Mesodermal cell (in vitro differentiated cells): ENCODE measurements at regions not wholly inside any gene's neighbourhood (a gene's known extent, or its start where the extent isn't known, plus 50 kb on each side); places are given as distances from the start of the nearest gene placed in this dataset.

Experiments
- H3K27ac ChIP-seq: 2 replicates; pipeline ENCODE4 v1.7.0; 2013; ENCODE audit warnings: mild to moderate bottlenecking, low read depth, low read length, moderate library complexity; ENCODE audit not compliant: severe bottlenecking
- H3K36me3 ChIP-seq: 2 replicates; pipeline ENCODE4 v1.7.1; 2013; ENCODE audit warnings: mild to moderate bottlenecking, low read length, moderate library complexity; ENCODE audit not compliant: control insufficient read depth, insufficient read depth
- H3K4me1 ChIP-seq: one replicate; pipeline ENCODE4 v1.7.1; 2013; ENCODE audit warnings: mild to moderate bottlenecking, low read length; ENCODE audit not compliant: insufficient read depth, control insufficient read depth, poor library complexity, severe bottlenecking
- H3K4me3 ChIP-seq: 2 replicates; pipeline ENCODE4 v1.7.0; 2013; ENCODE audit warnings: low read length, control low read depth, mild to moderate bottlenecking; ENCODE audit not compliant: insufficient read depth, poor library complexity, severe bottlenecking; ENCODE audit errors: extremely low read depth
- H3K9me3 ChIP-seq: 2 replicates; pipeline ENCODE4 v1.7.1; 2013; ENCODE audit warnings: mild to moderate bottlenecking, low read length, moderate library complexity; ENCODE audit not compliant: control insufficient read depth
- WGBS, 2 experiments: methylation state at CpG; one replicate each; pipeline ENCODE4 v1.1.5; 2013; ENCODE audit warnings: missing lambda C conversion rate in 2 of 2; ENCODE audit not compliant: insufficient coverage in 2 of 2; 5-methylcytosine and 5-hydroxymethylcytosine counted together

DNA sequence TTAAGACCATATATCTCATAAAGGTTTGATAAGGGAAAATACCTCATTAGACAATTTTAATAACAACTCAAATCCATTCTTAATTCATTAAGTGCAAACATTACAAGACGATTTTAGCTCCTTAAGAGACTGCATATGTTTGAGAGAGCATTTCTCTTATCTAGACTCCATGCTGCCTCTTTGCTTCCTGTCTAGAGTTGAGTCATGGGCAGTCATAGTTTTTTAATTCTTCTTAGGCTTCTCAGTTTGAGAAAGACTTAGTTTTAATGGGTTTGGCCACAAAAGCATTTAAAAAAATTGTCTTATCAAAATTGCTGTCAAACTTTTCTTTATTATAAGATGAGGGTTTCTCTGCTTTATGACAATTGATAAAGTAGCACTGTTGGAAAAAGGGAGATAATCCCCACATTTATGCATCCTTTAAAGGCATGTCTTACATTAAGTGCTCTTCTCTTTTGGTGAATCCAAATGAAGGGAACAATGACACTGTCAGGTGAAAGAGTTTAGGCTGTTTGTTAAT is 713.4 kb downstream of the PCDH18 start:
- no CpG with 5 or more reads among the region's 1 CpG for WGBS, 2 experiments
- Histone ChIP-seq H3K36me3 (no peaks in the 10 kb centered on the region), H3K9me3 (no peaks in the 10 kb centered on the region), H3K4me3 (no peak overlapping the region), H3K4me1 (peaks cover 6% of the 10 kb centered on the region), H3K27ac (peak overlapping the region; percentile 13)

DNA sequence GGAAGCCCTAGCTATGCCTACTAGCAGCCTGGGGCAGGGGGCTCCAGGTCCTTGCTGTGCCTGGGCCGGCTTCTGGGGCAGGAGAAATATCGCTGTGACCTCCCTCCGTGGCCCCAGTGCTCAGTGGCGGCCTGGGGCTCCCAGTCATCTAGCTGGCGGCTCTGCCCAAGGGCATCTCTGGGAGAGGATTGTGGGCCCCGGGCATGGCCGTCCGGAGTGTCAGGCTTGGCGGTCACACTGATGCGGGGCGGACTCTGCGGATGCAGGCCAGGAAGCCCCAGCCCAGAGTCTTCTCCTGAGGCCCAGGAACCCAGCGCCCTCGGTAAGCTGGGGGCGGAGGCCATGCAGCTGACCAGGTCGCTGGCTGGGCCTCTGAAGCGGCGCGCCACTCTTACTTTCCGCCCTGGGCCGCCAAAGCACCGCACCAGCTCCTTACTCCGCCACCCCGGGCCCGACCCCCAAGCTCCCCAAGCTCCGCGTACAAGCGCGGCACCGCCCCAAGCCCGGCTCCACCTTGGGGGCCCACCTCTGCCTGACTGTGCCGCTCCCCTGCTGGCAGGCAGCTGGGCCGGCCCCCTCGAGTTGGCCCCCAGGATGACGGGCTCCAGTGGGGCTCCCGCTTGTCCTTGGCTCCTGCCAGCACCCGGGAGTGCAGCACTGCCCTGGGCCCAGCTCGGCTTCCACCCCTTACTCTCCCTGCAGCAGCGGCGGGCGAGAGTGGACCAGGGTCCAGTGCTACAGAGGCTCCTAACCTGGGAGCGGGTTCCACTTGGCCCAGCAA is 720.0 kb downstream of the PCDH18 start:
- H3K27ac ChIP-seq = no peak overlapping the region
- no peaks in the 10 kb centered on the region for H3K4me1 ChIP-seq
- H3K36me3 ChIP-seq = no peaks in the 10 kb centered on the region
- WGBS, 2 experiments = 97% methylated on average over 37 to 39 of the region's 42 CpGs
- H3K9me3 ChIP-seq = no peaks in the 10 kb centered on the region
- H3K4me3 ChIP-seq = no peak overlapping the region

DNA sequence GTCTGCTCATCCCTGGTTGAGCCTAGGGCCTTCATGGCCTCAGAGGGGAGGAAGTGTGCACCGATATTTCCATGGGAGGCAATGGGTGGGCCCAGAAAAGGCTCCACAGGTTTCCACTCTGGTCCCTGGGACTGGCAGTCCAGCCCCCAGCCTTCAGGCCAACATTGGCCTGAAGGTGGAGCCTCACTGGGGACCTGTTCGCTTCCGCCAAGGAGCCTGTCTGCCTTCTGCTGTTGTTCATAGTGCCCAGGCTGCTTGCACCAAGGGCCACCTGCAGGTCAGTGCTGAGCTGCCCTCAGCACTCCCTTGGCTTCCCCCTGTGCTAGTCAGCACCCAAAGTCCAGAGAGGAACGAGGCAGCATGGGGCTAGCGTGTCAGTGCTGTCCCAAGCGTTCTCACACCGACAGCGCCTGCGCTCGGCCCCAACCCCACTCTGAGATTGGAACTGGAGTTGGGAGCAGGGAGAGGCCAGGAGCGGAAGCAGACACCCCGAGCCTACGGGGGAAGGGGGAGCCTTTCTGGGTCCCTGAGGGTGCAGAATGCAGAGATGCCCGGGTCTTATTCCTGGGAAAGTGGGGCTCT is 720.7 kb downstream of the PCDH18 start:
- Histone ChIP-seq H3K9me3 (no peaks in the 10 kb centered on the region), H3K36me3 (no peaks in the 10 kb centered on the region), H3K4me1 (no peaks in the 10 kb centered on the region), H3K27ac (no peak overlapping the region), H3K4me3 (no peak overlapping the region)
- 88 to 94% methylated on average over 12 to 14 of the region's 14 CpGs for WGBS, 2 experiments

DNA sequence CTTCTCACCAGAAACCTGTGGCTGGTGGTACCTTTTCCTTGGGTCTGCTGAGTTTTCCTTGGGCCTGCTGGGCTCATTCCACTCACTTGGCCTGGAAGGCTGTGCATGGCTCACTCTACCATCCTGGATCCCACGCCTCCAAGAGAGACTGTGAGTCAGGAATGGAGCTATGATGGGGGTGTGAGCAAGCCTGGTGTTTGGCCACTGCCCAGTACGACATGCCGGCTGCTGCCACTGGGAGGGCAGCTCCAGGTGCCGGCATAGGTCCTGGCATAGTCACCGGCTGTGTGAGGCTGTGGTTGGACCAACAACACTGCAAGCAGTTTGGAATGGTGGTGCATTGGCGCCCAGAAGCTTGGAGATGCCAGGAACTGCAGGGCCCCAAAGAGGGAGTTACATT is 721.7 kb downstream of the PCDH18 start:
- no peak overlapping the region for H3K27ac ChIP-seq
- H3K4me3 ChIP-seq = no peak overlapping the region
- H3K4me1 ChIP-seq = no peaks in the 10 kb centered on the region
- peaks cover 6% of the 10 kb centered on the region for H3K9me3 ChIP-seq
- H3K36me3 ChIP-seq = no peaks in the 10 kb centered on the region
- WGBS, 2 experiments = 89 to 98% methylated on average over 5 to 6 of the region's 6 CpGs

DNA sequence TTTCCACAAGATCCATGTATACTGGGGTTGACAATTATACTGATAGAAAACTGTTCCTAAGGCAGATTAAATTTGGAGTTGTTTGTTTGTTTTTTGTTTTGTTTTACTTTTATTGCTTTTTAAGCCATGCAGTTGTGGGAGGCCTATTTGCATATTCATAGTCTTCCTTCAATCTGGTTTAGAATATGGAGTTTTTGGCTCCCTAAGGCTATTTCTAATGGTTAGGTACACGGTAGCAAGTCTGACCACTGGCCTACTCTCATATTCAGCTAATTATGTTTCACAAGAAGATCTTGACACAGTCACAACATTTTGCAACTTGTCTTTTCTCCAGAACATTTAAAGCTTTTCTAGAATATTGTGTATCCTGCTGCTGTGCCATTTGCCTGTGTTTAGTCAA is 725.5 kb downstream of the PCDH18 start:
- H3K9me3 ChIP-seq = peaks cover 8% of the 10 kb centered on the region
- no peak overlapping the region for H3K27ac ChIP-seq
- 100% methylated on average over 1 of the region's 1 CpG; no CpG with 5 or more reads in 1 of the 2 experiments for WGBS, 2 experiments
- no peaks in the 10 kb centered on the region for H3K4me1 ChIP-seq
- no peaks in the 10 kb centered on the region for H3K36me3 ChIP-seq
- H3K4me3 ChIP-seq = no peak overlapping the region

DNA sequence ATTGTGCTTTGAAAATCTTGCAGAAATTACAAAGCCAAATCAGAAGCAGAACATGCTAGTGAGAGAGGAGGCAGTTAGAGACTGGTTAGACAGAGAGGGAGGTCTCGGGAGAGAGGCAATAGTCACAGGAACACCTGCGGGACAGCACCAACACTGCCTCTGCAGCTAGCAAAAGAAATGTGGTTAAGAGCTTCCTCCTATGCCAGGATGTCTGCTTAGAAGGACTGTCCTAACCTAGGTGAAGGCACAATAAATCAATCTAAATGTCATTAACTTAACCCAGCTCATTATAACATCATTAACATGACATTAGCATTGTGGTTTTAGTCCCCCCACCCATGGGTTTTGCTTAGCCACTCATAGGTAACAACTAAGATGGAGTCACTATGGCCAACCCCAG is 726.7 kb downstream of the PCDH18 start:
- Histone ChIP-seq H3K4me3 (no peak overlapping the region), H3K27ac (no peak overlapping the region), H3K4me1 (no peaks in the 10 kb centered on the region), H3K36me3 (no peaks in the 10 kb centered on the region), H3K9me3 (peaks cover 8% of the 10 kb centered on the region)
- 78 to 100% methylated on average over 2 of the region's 2 CpGs for WGBS, 2 experiments

DNA sequence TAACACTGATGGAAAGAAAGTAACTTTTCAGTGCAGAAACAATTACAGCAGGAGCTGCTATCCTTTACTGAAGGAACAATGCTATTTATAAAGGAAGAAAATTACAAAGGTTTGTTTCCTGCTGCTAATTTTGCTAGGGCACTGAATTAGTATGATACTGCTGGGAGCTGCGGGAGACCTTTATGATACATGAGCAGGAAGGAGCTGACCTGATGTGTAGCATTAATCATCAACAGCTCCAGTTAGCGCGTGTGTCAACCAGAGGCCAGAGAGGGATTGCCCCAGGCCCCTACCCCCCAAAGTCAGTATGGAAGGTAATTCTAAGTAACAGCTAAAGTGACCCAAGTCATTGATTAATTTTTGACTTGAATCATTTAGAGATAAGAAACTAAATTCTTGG is 728.9 kb downstream of the PCDH18 start:
- no peak overlapping the region for H3K27ac ChIP-seq
- no peak overlapping the region for H3K4me3 ChIP-seq
- 73% methylated on average over 1 of the region's 3 CpGs; no CpG with 5 or more reads in 1 of the 2 experiments for WGBS, 2 experiments
- no peaks in the 10 kb centered on the region for H3K4me1 ChIP-seq
- peaks cover 8% of the 10 kb centered on the region for H3K9me3 ChIP-seq
- no peaks in the 10 kb centered on the region for H3K36me3 ChIP-seq

DNA sequence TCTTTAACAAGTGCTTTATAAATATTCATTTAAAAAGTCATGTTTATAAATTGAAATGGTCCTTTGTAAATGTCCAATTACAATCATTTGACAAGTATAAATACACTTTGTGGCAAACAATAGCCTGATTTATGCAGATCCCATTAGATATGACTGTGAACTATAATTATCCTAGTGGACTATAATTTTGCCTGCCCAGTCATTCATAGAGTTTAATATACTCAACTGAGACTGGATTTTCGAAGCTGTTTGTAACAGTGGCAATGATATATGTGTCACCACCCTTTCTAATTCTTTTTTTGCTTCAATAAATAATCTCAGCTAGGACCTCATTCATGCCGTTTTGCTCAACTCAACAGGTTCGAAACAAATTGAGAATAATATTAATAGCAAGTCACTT is 732.0 kb downstream of the PCDH18 start:
- no CpG with 5 or more reads among the region's 3 CpGs for WGBS, 2 experiments
- no peaks in the 10 kb centered on the region for H3K9me3 ChIP-seq
- H3K4me3 ChIP-seq = no peak overlapping the region
- H3K4me1 ChIP-seq = no peaks in the 10 kb centered on the region
- H3K36me3 ChIP-seq = no peaks in the 10 kb centered on the region
- H3K27ac ChIP-seq = no peak overlapping the region

DNA sequence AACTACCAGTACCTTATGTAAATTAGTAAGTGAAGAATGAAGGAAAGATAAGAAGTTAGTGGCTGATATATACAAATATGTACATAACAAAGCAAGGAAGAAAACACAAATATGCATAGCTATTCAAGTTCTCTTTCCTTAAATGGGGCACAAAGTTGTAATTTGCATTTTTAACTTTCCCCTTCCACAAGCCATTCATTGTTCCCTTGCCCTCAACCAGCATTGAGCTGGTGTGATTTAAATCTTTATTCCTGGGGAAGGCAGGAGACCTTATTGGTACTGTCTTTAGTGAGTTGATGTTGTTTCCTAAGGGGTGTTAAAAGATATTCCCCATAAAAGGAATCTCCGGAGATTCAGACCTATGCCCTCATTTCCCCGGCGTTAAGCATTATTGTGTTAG is 735.3 kb downstream of the PCDH18 start:
- no peaks in the 10 kb centered on the region for H3K9me3 ChIP-seq
- no peak overlapping the region for H3K27ac ChIP-seq
- no peaks in the 10 kb centered on the region for H3K36me3 ChIP-seq
- no peak overlapping the region for H3K4me3 ChIP-seq
- 80 to 100% methylated on average over 1 to 3 of the region's 3 CpGs for WGBS, 2 experiments
- H3K4me1 ChIP-seq = no peaks in the 10 kb centered on the region

DNA sequence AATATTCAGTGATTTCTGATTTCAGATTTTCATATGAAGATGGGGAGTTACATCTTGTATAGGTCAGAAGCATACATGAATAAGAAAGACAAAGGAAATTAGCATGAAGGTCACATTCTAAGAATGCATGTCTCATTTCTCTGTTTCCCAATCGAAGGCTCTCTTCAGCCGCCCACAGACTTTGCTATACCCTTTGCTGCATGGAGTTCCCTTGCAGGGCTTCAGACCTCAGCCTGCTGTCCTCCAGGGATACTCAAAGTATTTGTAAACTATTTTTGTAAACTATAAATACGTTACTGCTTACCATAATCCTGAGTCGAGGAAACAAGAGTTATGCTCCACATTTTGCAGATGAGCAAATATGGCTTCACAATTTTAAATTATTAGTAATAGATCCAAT is 738.4 kb downstream of the PCDH18 start:
- Histone ChIP-seq H3K4me1 (no peaks in the 10 kb centered on the region), H3K9me3 (no peaks in the 10 kb centered on the region), H3K27ac (no peak overlapping the region), H3K36me3 (no peaks in the 10 kb centered on the region), H3K4me3 (no peak overlapping the region)
- WGBS, 2 experiments = 75 to 85% methylated on average over 2 to 3 of the region's 4 CpGs

DNA sequence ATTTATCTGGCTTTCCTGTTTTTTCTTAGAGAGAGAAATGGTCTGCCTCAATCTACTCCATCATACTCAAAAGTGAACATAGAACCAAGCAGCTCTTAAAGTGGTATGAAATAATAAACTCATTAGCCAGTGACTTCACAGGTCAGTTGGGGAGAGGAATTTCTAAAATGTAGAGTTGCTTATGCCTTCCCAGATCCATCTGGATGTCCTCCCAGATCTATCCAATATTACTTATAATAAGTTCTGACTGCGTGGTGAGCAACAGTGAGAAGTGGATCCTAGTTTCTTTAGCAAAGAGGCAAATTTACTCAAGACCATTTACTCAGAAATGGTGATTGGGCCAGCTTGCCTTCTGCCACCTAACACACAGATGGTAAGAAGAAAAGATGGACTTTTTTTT is 748.0 kb downstream of the PCDH18 start:
- WGBS, 2 experiments = no CpG with 5 or more reads among the region's 1 CpG
- H3K4me3 ChIP-seq = no peak overlapping the region
- H3K27ac ChIP-seq = no peak overlapping the region
- no peaks in the 10 kb centered on the region for H3K4me1 ChIP-seq
- no peaks in the 10 kb centered on the region for H3K9me3 ChIP-seq
- H3K36me3 ChIP-seq = no peaks in the 10 kb centered on the region
